HCT116 (cell line): ENCODE measurements at regions not wholly inside any gene's neighbourhood (a gene's known extent, or its start where the extent isn't known, plus 50 kb on each side); places are given as distances from the start of the nearest gene placed in this dataset.

ENCODE experiments used
- ATAC-seq: fragments of 200-7000 bp; cut with Tn5 transposase; 2 replicates; pipeline ENCODE4 v1.9.1; 2020; ENCODE audit warnings: mild to moderate bottlenecking, moderate library complexity
- BruUV-seq: library from RNA; stranded (reverse); fragments of 400-500 nt; replicated peaks from 2 replicates; lab custom pipeline; 2021; lab: Mats Ljungman, UMichigan
- CTCF ChIA-PET: fragments of 300-600 bp; sonication (Branson Sonifier 250); formaldehyde crosslinking; loops from one replicate; lab custom pipeline; 2021; ENCODE audit warnings: antibody characterized with exemption; lab: Charles Lee
- POLR2A ChIA-PET: fragments of 300-600, 350-600 bp; sonication (Branson Sonifier 250); formaldehyde crosslinking; loops from one replicate; lab custom pipeline; 2021; ENCODE audit warnings: antibody characterized with exemption; lab: Charles Lee
- RAD21 ChIA-PET, 2 experiments: fragments of 300-600 bp; sonication (Branson Sonifier 250); formaldehyde crosslinking; loops; one replicate each; lab custom pipeline; 2023; ENCODE audit warnings: low total read pairs in 2 of 2; ENCODE audit not compliant: uncharacterized antibody in 2 of 2, unreplicated experiment in 2 of 2, low non-redundant PET in 1 of 2; lab: Charles Lee
- DNase-seq: peaks from one replicate; pipeline ENCODE4 v3.0.0-alpha.2; 2010; ENCODE audit warnings: low read depth, low spot score
- H2AFZ ChIP-seq: fragments of 200-600 bp; shearing (Covaris generic), sonication (generic); 2 replicates; pipeline ENCODE4 v1.6.1; 2017; ENCODE audit warnings: low read depth, mixed run types, mixed read lengths, antibody characterized with exemption, low read length; ENCODE audit not compliant: poor library complexity, severe bottlenecking
- H3K27ac ChIP-seq: 2 replicates; pipeline ENCODE4 v1.5.1; 2012; ENCODE audit warnings: low read depth, low read length
- H3K27me3 ChIP-seq: fragments of 200-600 bp; sonication (generic); 2 replicates; pipeline ENCODE4 v1.6.1; 2016; ENCODE audit warnings: mixed run types, low read length, mixed read lengths; ENCODE audit not compliant: insufficient read depth
- H3K36me3 ChIP-seq, 2 experiments: fragments of 200-500 bp in 1 of 2; fragments of 200-600 bp in 1 of 2; sonication (Bioruptor generic) in 1 of 2; sonication (generic) in 1 of 2; 2 replicates each; pipeline versions ENCODE4 v1.5.1 to v1.6.1; 2014 to 2016; ENCODE audit warnings: low read length in 2 of 2, inconsistent platforms in 1 of 2, mixed read lengths in 1 of 2, mixed run types in 1 of 2; ENCODE audit not compliant: insufficient read depth in 2 of 2, control insufficient read depth in 1 of 2
- H3K4me1 ChIP-seq, 2 experiments: fragments of 200-600 bp in 1 of 2; sonication (generic) in 1 of 2; 2 replicates each; pipeline versions ENCODE4 v1.5.1 to v1.6.1; 2012 to 2017; ENCODE audit warnings: low read length in 2 of 2, inconsistent platforms in 1 of 2, mild to moderate bottlenecking in 1 of 2, mixed read lengths in 1 of 2, mixed run types in 1 of 2, moderate library complexity in 1 of 2; ENCODE audit not compliant: insufficient read depth in 2 of 2, control insufficient read depth in 1 of 2
- H3K4me2 ChIP-seq: fragments of 200-600 bp; sonication (generic); 2 replicates; pipeline ENCODE4 v1.6.1; 2017; ENCODE audit warnings: mixed run types, low read length, mixed read lengths
- H3K4me3 ChIP-seq, 2 experiments: fragments of 200-600 bp in 1 of 2; sonication (generic) in 1 of 2; replicated peaks in 1 of 2; 2 replicates each; pipeline ENCODE4 v1.5.1; 2011 to 2016; ENCODE audit warnings: low read length in 2 of 2, control low read depth in 1 of 2, low read depth in 1 of 2, mild to moderate bottlenecking in 1 of 2, mixed read lengths in 1 of 2, mixed run types in 1 of 2
- H3K79me2 ChIP-seq: fragments of 200-600 bp; sonication (generic); 2 replicates; pipeline ENCODE4 v1.6.1; 2017; ENCODE audit warnings: mild to moderate bottlenecking, mixed run types, low read length, moderate library complexity, mixed read lengths; ENCODE audit not compliant: insufficient read depth
- H3K9ac ChIP-seq: fragments of 200-600 bp; sonication (generic); 2 replicates; pipeline ENCODE4 v1.6.1; 2016; ENCODE audit warnings: low read length, mixed read lengths
- H3K9me2 ChIP-seq: fragments of 200-600 bp; sonication (generic), shearing (Covaris generic); 2 replicates; pipeline ENCODE4 v1.6.1; 2017; ENCODE audit warnings: mixed run types, mild to moderate bottlenecking, moderate library complexity; ENCODE audit not compliant: insufficient read depth
- H3K9me3 ChIP-seq, 2 experiments: fragments of 200-500 bp in 1 of 2; fragments of 200-600 bp in 1 of 2; sonication (Bioruptor generic) in 1 of 2; sonication (generic) in 1 of 2; 2 replicates each; pipeline ENCODE4 v1.6.1; 2014 to 2017; ENCODE audit warnings: low read length in 2 of 2, mixed read lengths in 2 of 2, inconsistent platforms in 1 of 2, low read depth in 1 of 2, mild to moderate bottlenecking in 1 of 2, mixed run types in 1 of 2, moderate library complexity in 1 of 2; ENCODE audit not compliant: control insufficient read depth in 1 of 2, insufficient read depth in 1 of 2
- H4K20me1 ChIP-seq: fragments of 200-600 bp; sonication (generic), shearing (Covaris generic); 2 replicates; pipeline ENCODE4 v1.6.1; 2017; ENCODE audit warnings: mixed run types, mild to moderate bottlenecking, moderate library complexity; ENCODE audit not compliant: insufficient read depth
- CBX3 ChIP-seq: IDR thresholded peaks from 2 replicates; pipeline ENCODE4 v1.6.1; 2012; ENCODE audit warnings: low read depth
- EGR1 ChIP-seq: IDR thresholded peaks from 2 replicates; pipeline ENCODE4 v1.6.1; 2012; ENCODE audit warnings: low read depth
- FOSL1 ChIP-seq: IDR thresholded peaks from 2 replicates; pipeline ENCODE4 v1.6.1; 2012; ENCODE audit warnings: low read depth
- JUND ChIP-seq: IDR thresholded peaks from 2 replicates; pipeline ENCODE4 v1.6.1; 2012
- MAX ChIP-seq: IDR thresholded peaks from 2 replicates; pipeline ENCODE4 v1.6.1; 2012
- POLR2A ChIP-seq: IDR thresholded peaks from 2 replicates; pipeline ENCODE4 v1.7.0; 2011; ENCODE audit warnings: borderline replicate concordance; ENCODE audit not compliant: insufficient read depth, insufficient read length; ENCODE audit errors: extremely low read depth
- RAD21 ChIP-seq: IDR thresholded peaks from 2 replicates; pipeline ENCODE4 v1.6.1; 2012; ENCODE audit warnings: low read depth, mild to moderate bottlenecking
- SP1 ChIP-seq: IDR thresholded peaks from 2 replicates; pipeline ENCODE4 v1.6.1; 2012; ENCODE audit warnings: low read depth
- SRF ChIP-seq: IDR thresholded peaks from 2 replicates; pipeline ENCODE4 v1.6.1; 2012; ENCODE audit warnings: low read depth
- YY1 ChIP-seq: IDR thresholded peaks from 2 replicates; pipeline ENCODE4 v1.6.1; 2011; ENCODE audit warnings: low read length, low read depth, moderate library complexity, mild to moderate bottlenecking; ENCODE audit not compliant: insufficient replicate concordance; ENCODE audit errors: extremely low read depth
- intact Hi-C: fragments of 100-400 bp; cut with micrococcal nuclease; formaldehyde crosslinking; loops from 2 replicates; pipeline ENCODE4 v1.10.0; 2022
- TF ChIP-seq, protein P1 (sequence below), 3 experiments: fragments of 200-600 bp in 1 of 3; sonication (generic) in 1 of 3; IDR thresholded peaks in 2 of 3; conservative IDR thresholded peaks in 1 of 3; 2 replicates each; pipeline ENCODE4 v1.5.1; 2012 to 2017; ENCODE audit warnings: low read depth in 2 of 3, low read length in 2 of 3, antibody characterized with exemption in 1 of 3, borderline replicate concordance in 1 of 3, control low read depth in 1 of 3, mild to moderate bottlenecking in 1 of 3, mixed read lengths in 1 of 3, mixed run types in 1 of 3, moderate library complexity in 1 of 3; ENCODE audit not compliant: insufficient read depth in 1 of 3

GRCh38 chr5:38768412-38769211, 77.2 kb upstream of the OSMR start:
- Histone ChIP-seq H4K20me1 (no peaks in the 10 kb centered on the region), H3K4me2 (no peak overlapping the region), H3K27ac (no peak overlapping the region), H3K9me3 (peaks cover 7 to 11% of the 10 kb centered on the region in 2 experiments; a peak in 3 of 4 replicates), H3K27me3 (no peaks in the 10 kb centered on the region), H3K9me2 (no peaks in the 10 kb centered on the region), H3K9ac (no peak overlapping the region), H2AFZ (no peak overlapping the region), H3K4me3 (no peak overlapping the region), H3K36me3 (no peaks in the 10 kb centered on the region), H3K79me2 (no peaks in the 10 kb centered on the region), H3K4me1 (no peaks in the 10 kb centered on the region)
- POLR2A ChIA-PET, result no interaction called here
- no peak for TF ChIP-seq RAD21
- TF ChIP-seq, protein P1, sequence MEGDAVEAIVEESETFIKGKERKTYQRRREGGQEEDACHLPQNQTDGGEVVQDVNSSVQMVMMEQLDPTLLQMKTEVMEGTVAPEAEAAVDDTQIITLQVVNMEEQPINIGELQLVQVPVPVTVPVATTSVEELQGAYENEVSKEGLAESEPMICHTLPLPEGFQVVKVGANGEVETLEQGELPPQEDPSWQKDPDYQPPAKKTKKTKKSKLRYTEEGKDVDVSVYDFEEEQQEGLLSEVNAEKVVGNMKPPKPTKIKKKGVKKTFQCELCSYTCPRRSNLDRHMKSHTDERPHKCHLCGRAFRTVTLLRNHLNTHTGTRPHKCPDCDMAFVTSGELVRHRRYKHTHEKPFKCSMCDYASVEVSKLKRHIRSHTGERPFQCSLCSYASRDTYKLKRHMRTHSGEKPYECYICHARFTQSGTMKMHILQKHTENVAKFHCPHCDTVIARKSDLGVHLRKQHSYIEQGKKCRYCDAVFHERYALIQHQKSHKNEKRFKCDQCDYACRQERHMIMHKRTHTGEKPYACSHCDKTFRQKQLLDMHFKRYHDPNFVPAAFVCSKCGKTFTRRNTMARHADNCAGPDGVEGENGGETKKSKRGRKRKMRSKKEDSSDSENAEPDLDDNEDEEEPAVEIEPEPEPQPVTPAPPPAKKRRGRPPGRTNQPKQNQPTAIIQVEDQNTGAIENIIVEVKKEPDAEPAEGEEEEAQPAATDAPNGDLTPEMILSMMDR (IDR thresholded peaks at IDR 0.05 in 2 of 3, conservative IDR thresholded peaks at IDR 0.05 in 1 of 3; ENCODE audit: borderline replicate concordance in 1 of 3, insufficient read depth in 1 of 3, low read depth in 2 of 3, low read length in 2 of 3), result no peak
- TF ChIP-seq YY1, result no peak
- TF ChIP-seq CBX3, result no peak
- no peak for TF ChIP-seq SP1
- TF ChIP-seq JUND, result no peak
- TF ChIP-seq EGR1, result no peak
- TF ChIP-seq POLR2A, result no peak
- TF ChIP-seq MAX, result no peak
- no peak for TF ChIP-seq FOSL1
- TF ChIP-seq SRF, result no peak
- no TSS peak for BruUV-seq
- ATAC-seq (no peak), DNase-seq (no peak)
- RAD21 ChIA-PET, result no interaction called here
- CTCF ChIA-PET, result no interaction called here
- intact Hi-C loops, result no loop called here
